H7 (cell line): ENCODE measurements at regions not wholly inside any gene's neighbourhood (a gene's known extent, or its start where the extent isn't known, plus 50 kb on each side); places are given as distances from the start of the nearest gene placed in this dataset.

Experiments used
- DNase-seq: peaks from one replicate; pipeline ENCODE4 v3.0.0; 2012
- H3K27me3 ChIP-seq: 2 replicates; pipeline ENCODE4 v1.6.0; 2011; ENCODE audit warnings: mild to moderate bottlenecking, low read length; ENCODE audit not compliant: control insufficient read depth, insufficient read depth
- H3K36me3 ChIP-seq: replicated peaks from 2 replicates; pipeline ENCODE4 v1.5.1; 2011; ENCODE audit warnings: low read length; ENCODE audit not compliant: control insufficient read depth, insufficient read depth
- H3K4me3 ChIP-seq: 2 replicates; pipeline ENCODE4 v1.5.1; 2011; ENCODE audit warnings: low read depth, mild to moderate bottlenecking, control low read depth, low read length, moderate library complexity; ENCODE audit not compliant: insufficient read depth

GRCh38 chr9:118529624-118530214 lies 825.5 kb downstream of the TLR4 start:
- DNase-seq, result no peak

GRCh38 chr9:118532592-118532991 lies 828.4 kb downstream of the TLR4 start:
- Histone ChIP-seq H3K27me3 (no peaks in the 10 kb centered on the region), H3K4me3 (no peak overlapping the region), H3K36me3 (no peaks in the 10 kb centered on the region)
- no peak for DNase-seq

More at GRCh38 chr9:118529624-118530214, 825.5 kb downstream of the TLR4 start:
- no peak overlapping the region for H3K4me3 ChIP-seq
- H3K36me3 ChIP-seq, result no peaks in the 10 kb centered on the region
- no peaks in the 10 kb centered on the region for H3K27me3 ChIP-seq

GRCh38 chr9:118533101-118533500 lies 828.9 kb downstream of the TLR4 start:
- DNase-seq, result no peak
- no peaks in the 10 kb centered on the region for H3K27me3 ChIP-seq
- H3K36me3 ChIP-seq, result no peaks in the 10 kb centered on the region
- H3K4me3 ChIP-seq, result no peak overlapping the region

GRCh38 chr9:118533850-118534249 lies 829.6 kb downstream of the TLR4 start:
- no peaks in the 10 kb centered on the region for H3K36me3 ChIP-seq
- H3K27me3 ChIP-seq, result no peaks in the 10 kb centered on the region
- H3K4me3 ChIP-seq, result no peak overlapping the region
- no peak for DNase-seq

GRCh38 chr9:118536153-118536552 lies 832.0 kb downstream of the TLR4 start:
- no peak for DNase-seq
- no peak overlapping the region for H3K4me3 ChIP-seq
- H3K36me3 ChIP-seq, result no peaks in the 10 kb centered on the region
- H3K27me3 ChIP-seq, result no peaks in the 10 kb centered on the region

GRCh38 chr9:118538959-118539358 lies 830.3 kb downstream of the BRINP1 start:
- H3K4me3 ChIP-seq, result no peak overlapping the region
- DNase-seq, result no peak
- no peaks in the 10 kb centered on the region for H3K27me3 ChIP-seq
- no peaks in the 10 kb centered on the region for H3K36me3 ChIP-seq

GRCh38 chr9:118553465-118553864 lies 815.8 kb downstream of the BRINP1 start:
- Histone ChIP-seq H3K36me3 (no peaks in the 10 kb centered on the region), H3K27me3 (no peaks in the 10 kb centered on the region), H3K4me3 (no peak overlapping the region)
- no peak for DNase-seq

GRCh38 chr9:118554987-118555386 lies 814.2 kb downstream of the BRINP1 start:
- Histone ChIP-seq H3K4me3 (no peak overlapping the region), H3K27me3 (no peaks in the 10 kb centered on the region), H3K36me3 (no peaks in the 10 kb centered on the region)
- DNase-seq, result no peak

- Histone ChIP-seq H3K27me3 (no peaks in the 10 kb centered on the region), H3K4me3 (no peak overlapping the region), H3K36me3 (no peaks in the 10 kb centered on the region)
- DNase-seq, result no peak
Measured at GRCh38 chr9:118558026-118558425, 811.2 kb downstream of the BRINP1 start.

GRCh38 chr9:118558891-118559290 lies 810.3 kb downstream of the BRINP1 start:
- DNase-seq, result no peak
- no peaks in the 10 kb centered on the region for H3K27me3 ChIP-seq
- no peaks in the 10 kb centered on the region for H3K36me3 ChIP-seq

GRCh38 chr9:118561051-118561450 lies 808.2 kb downstream of the BRINP1 start:
- Histone ChIP-seq H3K27me3 (no peaks in the 10 kb centered on the region), H3K4me3 (no peak overlapping the region), H3K36me3 (no peaks in the 10 kb centered on the region)
- DNase-seq, result no peak

More at GRCh38 chr9:118558891-118559290, 810.3 kb downstream of the BRINP1 start:
- no peak overlapping the region for H3K4me3 ChIP-seq

- H3K4me3 ChIP-seq, result no peak overlapping the region
- no peaks in the 10 kb centered on the region for H3K36me3 ChIP-seq
- no peaks in the 10 kb centered on the region for H3K27me3 ChIP-seq
- no peak for DNase-seq
Measured at GRCh38 chr9:118563677-118564076, 805.6 kb downstream of the BRINP1 start.

GRCh38 chr9:118567861-118568260 lies 801.4 kb downstream of the BRINP1 start:
- Histone ChIP-seq H3K27me3 (no peaks in the 10 kb centered on the region), H3K4me3 (no peak overlapping the region), H3K36me3 (no peaks in the 10 kb centered on the region)
- no peak for DNase-seq

- DNase-seq, result no peak
- Histone ChIP-seq H3K4me3 (no peak overlapping the region), H3K27me3 (no peaks in the 10 kb centered on the region), H3K36me3 (no peaks in the 10 kb centered on the region)
Measured at GRCh38 chr9:118568704-118569103, 800.5 kb downstream of the BRINP1 start.

- H3K4me3 ChIP-seq, result no peak overlapping the region
- DNase-seq, result no peak
- no peaks in the 10 kb centered on the region for H3K27me3 ChIP-seq
- H3K36me3 ChIP-seq, result no peaks in the 10 kb centered on the region
Measured at GRCh38 chr9:118569148-118569547, 800.1 kb downstream of the BRINP1 start.

- no peak overlapping the region for H3K4me3 ChIP-seq
- no peak for DNase-seq
- H3K36me3 ChIP-seq, result no peaks in the 10 kb centered on the region
- H3K27me3 ChIP-seq, result no peaks in the 10 kb centered on the region
Measured at GRCh38 chr9:118570066-118570465, 799.2 kb downstream of the BRINP1 start.
